ENCODE measurements at regions not wholly inside any gene's neighbourhood (a gene's known extent, or its start where the extent isn't known, plus 50 kb on each side); places are given as distances from the start of the nearest gene placed in this dataset.

GRCh38 chr13:105144936-105145335 lies 1390.5 kb downstream of the EFNB2 start:
- no peak for TF ChIP-seq SMC3 (IDR thresholded peaks at IDR 0.05; ENCODE audit: low read depth, low read length)
- TF ChIP-seq RAD21 (IDR thresholded peaks at IDR 0.05; ENCODE audit: low read length) = no peak
- TF ChIP-seq ELK1 (IDR thresholded peaks at IDR 0.05; ENCODE audit: borderline replicate concordance, low read depth, low read length) = no peak
- no peak for TF ChIP-seq BHLHE40 (IDR thresholded peaks at IDR 0.05; ENCODE audit: low read depth, low read length)
- no peak for TF ChIP-seq CHD1 (IDR thresholded peaks at IDR 0.05; ENCODE audit: low read depth, low read length)
- no peak for TF ChIP-seq FOS (IDR thresholded peaks at IDR 0.05; ENCODE audit: low read depth, low read length)
- TF ChIP-seq NFE2L2 (IDR thresholded peaks at IDR 0.05; ENCODE audit: low read depth, low read length) = no peak
- TF ChIP-seq USF2 (IDR thresholded peaks at IDR 0.05; ENCODE audit: low read depth, low read length) = no peak
- TF ChIP-seq POLR2A (IDR thresholded peaks at IDR 0.05; ENCODE audit: low read depth, low read length) = no peak
- TF ChIP-seq CEBPB (IDR thresholded peaks at IDR 0.05; ENCODE audit: low read depth, low read length) = no peak
- no peak for TF ChIP-seq MAZ (IDR thresholded peaks at IDR 0.05; ENCODE audit: borderline replicate concordance, low read depth, low read length)
- no peak for TF ChIP-seq MXI1 (IDR thresholded peaks at IDR 0.05; ENCODE audit: borderline replicate concordance, low read depth, low read length)
- no peak for TF ChIP-seq CTCF (conservative IDR thresholded peaks at IDR 0.05; ENCODE audit: low read depth, low read length)
- TF ChIP-seq RCOR1 (IDR thresholded peaks at IDR 0.05; ENCODE audit: insufficient replicate concordance, low read length) = no peak
- no peak for TF ChIP-seq RFX5 (IDR thresholded peaks at IDR 0.05; ENCODE audit: low read depth, low read length)
- Histone ChIP-seq H3K23ac (ENCODE audit: low read depth, low read length) (no peak overlapping the region), H4K91ac (ENCODE audit: insufficient read depth, low read depth, low read length) (no peak overlapping the region), H2AFZ (replicated peaks; ENCODE audit: low read length, poor library complexity) (no peak overlapping the region), H3K4me3 (ENCODE audit: insufficient read depth, low read depth, low read length) (no peak overlapping the region), H4K5ac (ENCODE audit: low read depth, low read length) (no peak overlapping the region), H3K27me3 (ENCODE audit: control insufficient read depth, insufficient read depth, low read length) (no peaks in the 10 kb centered on the region), H3K27ac (ENCODE audit: insufficient read depth, low read length) (no peak overlapping the region), H3K9me3 (ENCODE audit: control insufficient read depth, insufficient read depth, low read length) (no peaks in the 10 kb centered on the region), H2AK9ac (replicated peaks; ENCODE audit: low read depth, low read length, poor library complexity) (no peak overlapping the region), H3K9ac (ENCODE audit: low read depth, low read length) (no peak overlapping the region), H3K4me1 (ENCODE audit: control insufficient read depth, insufficient read depth, low read length) (no peaks in the 10 kb centered on the region), H3K36me3 (ENCODE audit: control insufficient read depth, insufficient read depth, low read length) (no peaks in the 10 kb centered on the region), H3K9me1 (ENCODE audit: insufficient read depth, low read length) (no peaks in the 10 kb centered on the region), H2BK20ac (ENCODE audit: low read depth, low read length) (no peak overlapping the region), H2BK15ac (ENCODE audit: low read depth, low read length) (no peak overlapping the region), H3K56ac (ENCODE audit: extremely low read depth, insufficient read depth, low read length) (no peak overlapping the region), H3K4ac (ENCODE audit: low read depth, low read length) (no peak overlapping the region), H4K8ac (ENCODE audit: low read depth in 2 of 2, low read length in 2 of 2) (no peak overlapping the region), H2BK5ac (ENCODE audit: low read depth, low read length, poor library complexity, severe bottlenecking) (no peak overlapping the region), H4K20me1 (ENCODE audit: insufficient read depth, low read length) (no peaks in the 10 kb centered on the region), H2AK5ac (ENCODE audit: low read depth, low read length) (no peak overlapping the region), H2BK120ac (ENCODE audit: low read depth, low read length) (no peak overlapping the region), H3K4me2 (ENCODE audit: low read depth, low read length) (no peak overlapping the region), H3K79me1 (ENCODE audit: low read depth in 1 of 2, low read length in 2 of 2) (no peaks in the 10 kb centered on the region), H3K18ac (ENCODE audit: low read depth, low read length) (no peak overlapping the region), H3K14ac (replicated peaks; ENCODE audit: low read depth, low read length) (no peak overlapping the region)
- ATAC-seq (ENCODE audit: low read depth) = no peak
- dilution Hi-C loops (cut with HindIII; ENCODE audit: low sequenced_read_pairs, unreplicated experiment) = no loop called here
- POLR2A ChIA-PET (ENCODE audit: unreplicated experiment) = interaction anchor here (0.6 kb wide), 1 partner anchor 1396 kb away, joined by 6 read pairs; no protein-coding TSS in a partner anchor
- CTCF ChIA-PET = no interaction called here
- intact Hi-C loops (cut with micrococcal nuclease) = no loop called here
- DNase-seq = no peak
- no CpG with 5 or more reads among the region's 3 CpGs for WGBS, 2 experiments (ENCODE audit: extremely low coverage in 2 of 2, insufficient read length in 1 of 2)
- BruUV-seq (replicated peaks) = no TSS peak
- in situ Hi-C loops (cut with MboI; ENCODE audit: low sequenced_read_pairs) = no loop called here

Data from IMR-90 (cell line).